K562 (cell line): ENCODE measurements at regions not wholly inside any gene's neighbourhood (a gene's known extent, or its start where the extent isn't known, plus 50 kb on each side); places are given as distances from the start of the nearest gene placed in this dataset.
A peak's percentile ranks its signal among the peaks of the same experiment; 100 is the strongest.

Source experiments
- ATF7 ChIP-seq: fragments of 450-650 bp; IDR thresholded peaks from 2 replicates; pipeline ENCODE4 v1.7.1; 2014; ENCODE audit warnings: mild to moderate bottlenecking, moderate library complexity
- FOSL1 ChIP-seq: fragments of 200-800 bp; sonication (Bioruptor generic); conservative IDR thresholded peaks from 2 replicates; pipeline ENCODE4 v1.6.1; 2016; ENCODE audit warnings: missing genetic modification characterization, missing compliant biosample characterization
- KLF10 ChIP-seq: fragments of 250-450 bp; sonication (Bioruptor Pico); IDR thresholded peaks from 2 replicates; pipeline ENCODE4 v1.6.1; 2021; ENCODE audit warnings: matching md5 sums
- NFYB ChIP-seq: IDR thresholded peaks from 2 replicates; pipeline ENCODE4 v1.6.1; 2011; ENCODE audit warnings: mild to moderate bottlenecking, moderate library complexity; ENCODE audit not compliant: insufficient read length; ENCODE audit errors: extremely low read depth
- PHB2 ChIP-seq: fragments of 450-650 bp; IDR thresholded peaks from 2 replicates; pipeline ENCODE4 v1.6.1; 2017; ENCODE audit warnings: low read depth
- RBBP5 ChIP-seq: fragments of 200-600 bp; sonication (generic); IDR thresholded peaks from 2 replicates; pipeline ENCODE4 v1.6.1; 2012; ENCODE audit warnings: borderline replicate concordance, mild to moderate bottlenecking, low read length, control low read depth, inconsistent platforms; ENCODE audit not compliant: insufficient read depth, poor library complexity, severe bottlenecking
- SIRT6 ChIP-seq: IDR thresholded peaks from one replicate; pipeline ENCODE4 v1.6.1; 2012; ENCODE audit warnings: low read depth, mild to moderate bottlenecking, control low read depth, inconsistent platforms, low read length, moderate library complexity
- TEAD4 ChIP-seq, 2 experiments: sonication (generic) in 1 of 2; formaldehyde crosslinking in 1 of 2; IDR thresholded peaks; 2 replicates each; pipeline versions ENCODE4 v1.6.1 to v1.8.0; 2012 to 2022; ENCODE audit warnings: borderline replicate concordance in 1 of 2, inconsistent platforms in 1 of 2, low read length in 1 of 2, mild to moderate bottlenecking in 1 of 2, missing genetic modification reagents in 1 of 2
- ZBTB17 ChIP-seq: fragments of 450-650 bp; formaldehyde crosslinking; IDR thresholded peaks from 2 replicates; pipeline ENCODE4 v1.4.0; 2020; ENCODE audit warnings: mild to moderate bottlenecking
- ZNF140 ChIP-seq: fragments of 250-450 bp; sonication (Bioruptor Pico); IDR thresholded peaks from 2 replicates; pipeline ENCODE4 v1.8.0; 2021; ENCODE audit warnings: moderate library complexity, mild to moderate bottlenecking, inconsistent platforms
- ZNF165 ChIP-seq: fragments of 250-450 bp; sonication (Bioruptor Pico); IDR thresholded peaks from 2 replicates; pipeline ENCODE4 v1.4.0; 2020; ENCODE audit warnings: borderline replicate concordance
- ZNF24 ChIP-seq: fragments of 450-650 bp; IDR thresholded peaks from 2 replicates; pipeline ENCODE4 v1.6.1; 2016
- TF ChIP-seq, protein P1 (sequence below): fragments of 450-650 bp; IDR thresholded peaks from 2 replicates; pipeline ENCODE4 v1.6.1; 2016; ENCODE audit warnings: borderline replicate concordance
- TF ChIP-seq, protein P2 (sequence below): fragments of 250-450 bp; sonication (Bioruptor Pico); IDR thresholded peaks from 2 replicates; pipeline ENCODE4 v1.8.0; 2022; ENCODE audit warnings: moderate library complexity, mild to moderate bottlenecking, inconsistent platforms
- TF ChIP-seq, protein P3 (sequence below): fragments of 250-450 bp; sonication (Bioruptor Pico); IDR thresholded peaks from 2 replicates; pipeline ENCODE4 v1.5.0; 2021
- TF ChIP-seq, protein P4 (sequence below): fragments of 450-650 bp; IDR thresholded peaks from 2 replicates; pipeline ENCODE4 v1.6.1; 2016; ENCODE audit warnings: low read depth, mild to moderate bottlenecking, moderate library complexity
- TF ChIP-seq, protein P5 (sequence below): sonication (generic); formaldehyde crosslinking; IDR thresholded peaks from 2 replicates; pipeline ENCODE4 v1.8.0; 2022; ENCODE audit warnings: mild to moderate bottlenecking, missing genetic modification reagents

DNA sequence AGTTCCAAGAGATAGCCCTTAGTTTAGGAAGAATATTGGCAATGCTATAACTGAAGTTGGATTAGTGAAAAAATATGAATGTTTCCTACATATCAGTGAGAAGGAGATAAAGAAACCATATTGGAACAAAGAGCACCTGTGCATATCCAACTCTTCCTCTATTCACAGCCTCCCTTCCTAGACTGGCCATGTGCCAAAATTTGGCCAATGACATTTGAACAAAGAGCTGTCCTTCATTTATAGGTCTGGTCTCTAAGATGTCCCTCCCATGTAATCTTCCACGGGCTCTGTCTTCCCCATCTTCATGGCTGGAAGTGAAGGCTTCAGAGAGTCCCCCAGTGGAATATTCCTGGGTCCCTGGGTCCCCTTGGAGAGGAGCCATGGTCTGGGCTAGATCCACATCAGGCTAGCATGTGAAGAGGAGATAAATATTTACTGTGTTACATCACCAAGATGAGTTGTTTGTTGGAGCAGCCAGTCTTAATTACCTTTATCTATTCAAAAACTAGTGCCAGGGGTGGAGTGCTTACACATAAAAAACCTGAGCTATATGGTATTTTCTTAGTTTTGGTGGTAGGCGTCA lies 190.0 kb upstream of the S1PR3 start (continued):
- TF ChIP-seq, protein P1, sequence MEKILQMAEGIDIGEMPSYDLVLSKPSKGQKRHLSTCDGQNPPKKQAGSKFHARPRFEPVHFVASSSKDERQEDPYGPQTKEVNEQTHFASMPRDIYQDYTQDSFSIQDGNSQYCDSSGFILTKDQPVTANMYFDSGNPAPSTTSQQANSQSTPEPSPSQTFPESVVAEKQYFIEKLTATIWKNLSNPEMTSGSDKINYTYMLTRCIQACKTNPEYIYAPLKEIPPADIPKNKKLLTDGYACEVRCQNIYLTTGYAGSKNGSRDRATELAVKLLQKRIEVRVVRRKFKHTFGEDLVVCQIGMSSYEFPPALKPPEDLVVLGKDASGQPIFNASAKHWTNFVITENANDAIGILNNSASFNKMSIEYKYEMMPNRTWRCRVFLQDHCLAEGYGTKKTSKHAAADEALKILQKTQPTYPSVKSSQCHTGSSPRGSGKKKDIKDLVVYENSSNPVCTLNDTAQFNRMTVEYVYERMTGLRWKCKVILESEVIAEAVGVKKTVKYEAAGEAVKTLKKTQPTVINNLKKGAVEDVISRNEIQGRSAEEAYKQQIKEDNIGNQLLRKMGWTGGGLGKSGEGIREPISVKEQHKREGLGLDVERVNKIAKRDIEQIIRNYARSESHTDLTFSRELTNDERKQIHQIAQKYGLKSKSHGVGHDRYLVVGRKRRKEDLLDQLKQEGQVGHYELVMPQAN, result no peak
- no peak for TF ChIP-seq ZBTB17 (CRISPR knock-in tag)
- no peak for TF ChIP-seq PHB2
- TF ChIP-seq, protein P2, sequence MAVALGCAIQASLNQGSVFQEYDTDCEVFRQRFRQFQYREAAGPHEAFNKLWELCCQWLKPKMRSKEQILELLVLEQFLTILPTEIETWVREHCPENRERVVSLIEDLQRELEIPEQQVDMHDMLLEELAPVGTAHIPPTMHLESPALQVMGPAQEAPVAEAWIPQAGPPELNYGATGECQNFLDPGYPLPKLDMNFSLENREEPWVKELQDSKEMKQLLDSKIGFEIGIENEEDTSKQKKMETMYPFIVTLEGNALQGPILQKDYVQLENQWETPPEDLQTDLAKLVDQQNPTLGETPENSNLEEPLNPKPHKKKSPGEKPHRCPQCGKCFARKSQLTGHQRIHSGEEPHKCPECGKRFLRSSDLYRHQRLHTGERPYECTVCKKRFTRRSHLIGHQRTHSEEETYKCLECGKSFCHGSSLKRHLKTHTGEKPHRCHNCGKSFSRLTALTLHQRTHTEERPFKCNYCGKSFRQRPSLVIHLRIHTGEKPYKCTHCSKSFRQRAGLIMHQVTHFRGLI (CRISPR knock-in tag), result no peak
- no peak for TF ChIP-seq ZNF140 (CRISPR knock-in tag)
- TF ChIP-seq NFYB, result no peak
- TF ChIP-seq KLF10 (CRISPR knock-in tag), result no peak
- TF ChIP-seq SIRT6, result no peak
- TF ChIP-seq ZNF165 (CRISPR knock-in tag), result no peak
- TF ChIP-seq, protein P3, sequence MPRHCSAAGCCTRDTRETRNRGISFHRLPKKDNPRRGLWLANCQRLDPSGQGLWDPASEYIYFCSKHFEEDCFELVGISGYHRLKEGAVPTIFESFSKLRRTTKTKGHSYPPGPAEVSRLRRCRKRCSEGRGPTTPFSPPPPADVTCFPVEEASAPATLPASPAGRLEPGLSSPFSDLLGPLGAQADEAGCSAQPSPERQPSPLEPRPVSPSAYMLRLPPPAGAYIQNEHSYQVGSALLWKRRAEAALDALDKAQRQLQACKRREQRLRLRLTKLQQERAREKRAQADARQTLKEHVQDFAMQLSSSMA (CRISPR knock-in tag), result no peak
- TF ChIP-seq RBBP5, result no peak
- no peak for TF ChIP-seq TEAD4 (IDR thresholded peaks at IDR 0.05; ENCODE audit: low read length)
- TF ChIP-seq TEAD4 (CRISPR knock-in tag; IDR thresholded peaks at IDR 0.05; ENCODE audit: borderline replicate concordance), result no peak
- 0 out of 2 replicates have a peak, but pooled peaks have one; percentile 19 for TF ChIP-seq ATF7
- TF ChIP-seq, protein P4, sequence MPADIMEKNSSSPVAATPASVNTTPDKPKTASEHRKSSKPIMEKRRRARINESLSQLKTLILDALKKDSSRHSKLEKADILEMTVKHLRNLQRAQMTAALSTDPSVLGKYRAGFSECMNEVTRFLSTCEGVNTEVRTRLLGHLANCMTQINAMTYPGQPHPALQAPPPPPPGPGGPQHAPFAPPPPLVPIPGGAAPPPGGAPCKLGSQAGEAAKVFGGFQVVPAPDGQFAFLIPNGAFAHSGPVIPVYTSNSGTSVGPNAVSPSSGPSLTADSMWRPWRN, result no peak
- no peak for TF ChIP-seq ZNF24
- no peak for TF ChIP-seq FOSL1 (tag)
- TF ChIP-seq, protein P5, sequence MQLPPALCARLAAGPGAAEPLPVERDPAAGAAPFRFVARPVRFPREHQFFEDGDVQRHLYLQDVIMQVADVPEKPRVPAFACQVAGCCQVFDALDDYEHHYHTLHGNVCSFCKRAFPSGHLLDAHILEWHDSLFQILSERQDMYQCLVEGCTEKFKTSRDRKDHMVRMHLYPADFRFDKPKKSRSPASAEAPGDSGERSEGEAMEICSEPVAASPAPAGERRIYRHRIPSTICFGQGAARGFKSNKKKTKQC (CRISPR knock-in tag), result no peak
- TF ChIP-seq, all 486 proteins: peak for 9
